ENCODE measurements at regions not wholly inside any gene's neighbourhood (a gene's known extent, or its start where the extent isn't known, plus 50 kb on each side); places are given as distances from the start of the nearest gene placed in this dataset.
"Not testable (repeated sequence)": the region's sequence is repeated elsewhere in the genome, so short reads cannot be mapped to it uniquely, and the experiment has no call there.

- DNase-seq, result no peak
Measured at GRCh38 chr16:85521552-85522307, 91.4 kb upstream of the GSE1 start.

- DNase-seq, result no peak
Measured at GRCh38 chr16:85522308-85522841, 90.7 kb upstream of the GSE1 start.

- peak; percentile 59 for DNase-seq
Measured at GRCh38 chr16:85522842-85523601, 90.1 kb upstream of the GSE1 start.

GRCh38 chr16:85523602-85524364, 89.3 kb upstream of the GSE1 start:
- DNase-seq, result no peak

- DNase-seq, result peak; percentile 46
Measured at GRCh38 chr16:85524365-85524629, 88.8 kb upstream of the GSE1 start.

- DNase-seq, result no peak
Measured at GRCh38 chr16:85524630-85525419, 88.3 kb upstream of the GSE1 start.

- no peak for DNase-seq
Measured at GRCh38 chr16:85525420-85526184, 87.5 kb upstream of the GSE1 start.

- DNase-seq, result no peak
Measured at GRCh38 chr16:85526185-85526974, 86.7 kb upstream of the GSE1 start.

- DNase-seq, result no peak
Measured at GRCh38 chr16:85527042-85527766, 85.9 kb upstream of the GSE1 start.

GRCh38 chr16:85527767-85528297, 85.3 kb upstream of the GSE1 start:
- no peak for DNase-seq

- DNase-seq, result no peak
Measured at GRCh38 chr16:85528528-85529387, 84.4 kb upstream of the GSE1 start.

- DNase-seq, result no peak
Measured at GRCh38 chr16:85529489-85530369, 83.4 kb upstream of the GSE1 start.

- DNase-seq, result no peak
Measured at GRCh38 chr16:85530370-85530739, 82.8 kb upstream of the GSE1 start.

GRCh38 chr16:85531516-85531915, 81.6 kb upstream of the GSE1 start:
- DNase-seq, result no peak

GRCh38 chr16:85532147-85532546, 81.0 kb upstream of the GSE1 start:
- no peak for DNase-seq

- not testable (repeated sequence) for DNase-seq
Measured at GRCh38 chr16:85533593-85533992, 79.5 kb upstream of the GSE1 start.

- DNase-seq, result no peak
Measured at GRCh38 chr16:85534536-85535351, 78.4 kb upstream of the GSE1 start.
